ENCODE measurements at regions not wholly inside any gene's neighbourhood (a gene's known extent, or its start where the extent isn't known, plus 50 kb on each side); places are given as distances from the start of the nearest gene placed in this dataset.

DNA sequence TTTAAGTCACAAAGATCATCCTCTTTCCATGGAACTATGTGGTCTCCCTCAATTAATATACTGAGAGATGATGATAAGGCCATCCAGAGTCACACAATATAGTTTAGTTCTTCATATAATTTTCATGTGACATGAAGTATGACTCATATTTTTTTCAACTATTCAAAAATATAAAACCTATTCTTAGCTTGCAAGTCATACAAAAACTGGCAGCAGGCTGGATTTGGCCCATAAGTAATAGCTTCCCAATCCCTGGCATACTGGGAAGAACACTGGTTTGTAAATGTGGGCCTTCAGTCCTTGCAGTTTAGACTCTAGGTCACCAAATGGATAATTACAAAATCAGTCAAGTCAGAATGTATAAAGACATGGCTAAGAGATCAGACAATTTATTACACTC lies 356.6 kb downstream of the PPP1R3A start:
- TF ChIP-seq, protein P1, sequence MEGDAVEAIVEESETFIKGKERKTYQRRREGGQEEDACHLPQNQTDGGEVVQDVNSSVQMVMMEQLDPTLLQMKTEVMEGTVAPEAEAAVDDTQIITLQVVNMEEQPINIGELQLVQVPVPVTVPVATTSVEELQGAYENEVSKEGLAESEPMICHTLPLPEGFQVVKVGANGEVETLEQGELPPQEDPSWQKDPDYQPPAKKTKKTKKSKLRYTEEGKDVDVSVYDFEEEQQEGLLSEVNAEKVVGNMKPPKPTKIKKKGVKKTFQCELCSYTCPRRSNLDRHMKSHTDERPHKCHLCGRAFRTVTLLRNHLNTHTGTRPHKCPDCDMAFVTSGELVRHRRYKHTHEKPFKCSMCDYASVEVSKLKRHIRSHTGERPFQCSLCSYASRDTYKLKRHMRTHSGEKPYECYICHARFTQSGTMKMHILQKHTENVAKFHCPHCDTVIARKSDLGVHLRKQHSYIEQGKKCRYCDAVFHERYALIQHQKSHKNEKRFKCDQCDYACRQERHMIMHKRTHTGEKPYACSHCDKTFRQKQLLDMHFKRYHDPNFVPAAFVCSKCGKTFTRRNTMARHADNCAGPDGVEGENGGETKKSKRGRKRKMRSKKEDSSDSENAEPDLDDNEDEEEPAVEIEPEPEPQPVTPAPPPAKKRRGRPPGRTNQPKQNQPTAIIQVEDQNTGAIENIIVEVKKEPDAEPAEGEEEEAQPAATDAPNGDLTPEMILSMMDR (IDR thresholded peaks at IDR 0.05) = no peak
- TF ChIP-seq POLR2A (IDR thresholded peaks at IDR 0.05) = no peak
